Lower lobe of right lung (tissue), 2 donors: ENCODE measurements at regions not wholly inside any gene's neighbourhood (a gene's known extent, or its start where the extent isn't known, plus 50 kb on each side); places are given as distances from the start of the nearest gene placed in this dataset.

Experiments used
- ATAC-seq, 2 donors: fragments of 200-7000 bp; cut with Tn5 transposase; one replicate each; pipeline ENCODE4 v1.9.1; 2020 to 2022; ENCODE audit warnings: mild to moderate bottlenecking in 2 of 2, moderate library complexity in 2 of 2
- DNase-seq: peaks from one replicate; pipeline ENCODE4 v3.0.0-alpha.2; 2020
- H3K27ac ChIP-seq: fragments of 200-600 bp; one replicate; pipeline ENCODE4 v1.8.0; 2022
- H3K27me3 ChIP-seq: fragments of 200-600 bp; one replicate; pipeline ENCODE4 v1.8.0; 2022; ENCODE audit warnings: low read depth
- H3K36me3 ChIP-seq: fragments of 200-600 bp; one replicate; pipeline ENCODE4 v1.8.0; 2022; ENCODE audit warnings: mild to moderate bottlenecking
- H3K4me1 ChIP-seq: fragments of 200-600 bp; one replicate; pipeline ENCODE4 v1.8.0; 2022
- H3K4me3 ChIP-seq: fragments of 200-600 bp; one replicate; pipeline ENCODE4 v1.8.0; 2022; ENCODE audit warnings: mild to moderate bottlenecking
- H3K9me3 ChIP-seq: fragments of 200-600 bp; one replicate; pipeline ENCODE4 v1.8.0; 2022
- intact Hi-C: fragments of 100-400 bp; cut with DNase I; formaldehyde crosslinking; loops from one replicate; pipeline ENCODE4 v1.11.0; 2022
- TF ChIP-seq, protein P1 (sequence below): fragments of 200-600 bp; IDR thresholded peaks from one replicate; pipeline ENCODE4 v1.8.0; 2022; ENCODE audit warnings: antibody characterized with exemption, mild to moderate bottlenecking
- donor health status: DM: no; HTN: yes; CAD: no; lungs with severe emphysema.

- H3K36me3 ChIP-seq, result no peaks in the 10 kb centered on the region
- no peak for DNase-seq
- H3K4me1 ChIP-seq, result no peaks in the 10 kb centered on the region
- TF ChIP-seq, protein P1, sequence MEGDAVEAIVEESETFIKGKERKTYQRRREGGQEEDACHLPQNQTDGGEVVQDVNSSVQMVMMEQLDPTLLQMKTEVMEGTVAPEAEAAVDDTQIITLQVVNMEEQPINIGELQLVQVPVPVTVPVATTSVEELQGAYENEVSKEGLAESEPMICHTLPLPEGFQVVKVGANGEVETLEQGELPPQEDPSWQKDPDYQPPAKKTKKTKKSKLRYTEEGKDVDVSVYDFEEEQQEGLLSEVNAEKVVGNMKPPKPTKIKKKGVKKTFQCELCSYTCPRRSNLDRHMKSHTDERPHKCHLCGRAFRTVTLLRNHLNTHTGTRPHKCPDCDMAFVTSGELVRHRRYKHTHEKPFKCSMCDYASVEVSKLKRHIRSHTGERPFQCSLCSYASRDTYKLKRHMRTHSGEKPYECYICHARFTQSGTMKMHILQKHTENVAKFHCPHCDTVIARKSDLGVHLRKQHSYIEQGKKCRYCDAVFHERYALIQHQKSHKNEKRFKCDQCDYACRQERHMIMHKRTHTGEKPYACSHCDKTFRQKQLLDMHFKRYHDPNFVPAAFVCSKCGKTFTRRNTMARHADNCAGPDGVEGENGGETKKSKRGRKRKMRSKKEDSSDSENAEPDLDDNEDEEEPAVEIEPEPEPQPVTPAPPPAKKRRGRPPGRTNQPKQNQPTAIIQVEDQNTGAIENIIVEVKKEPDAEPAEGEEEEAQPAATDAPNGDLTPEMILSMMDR, result no peak
- no peak overlapping the region for H3K4me3 ChIP-seq
- H3K27me3 ChIP-seq, result no peaks in the 10 kb centered on the region
- intact Hi-C loops, result no loop called here
- ATAC-seq, result no peak
- no peaks in the 10 kb centered on the region for H3K9me3 ChIP-seq
- H3K27ac ChIP-seq, result no peak overlapping the region
These were observed 114.8 kb upstream of the ANKH start for GRCh38 chr5:14986413-14986812.

- Histone ChIP-seq H3K36me3 (no peaks in the 10 kb centered on the region), H3K4me1 (no peaks in the 10 kb centered on the region), H3K27me3 (no peaks in the 10 kb centered on the region), H3K9me3 (no peaks in the 10 kb centered on the region), H3K27ac (no peak overlapping the region), H3K4me3 (no peak overlapping the region)
- ATAC-seq, result no peak
- intact Hi-C loops, result no loop called here
- TF ChIP-seq, protein P1, result no peak
- no peak for DNase-seq
These were observed 112.3 kb upstream of the ANKH start for GRCh38 chr5:14983666-14984441.

GRCh38 chr5:14980698-14981097 lies 109.1 kb upstream of the ANKH start:
- no peaks in the 10 kb centered on the region for H3K27me3 ChIP-seq
- H3K27ac ChIP-seq, result no peak overlapping the region
- ATAC-seq (no peak), DNase-seq (no peak)
- no peaks in the 10 kb centered on the region for H3K36me3 ChIP-seq
- no peaks in the 10 kb centered on the region for H3K4me1 ChIP-seq
- TF ChIP-seq, protein P1, result no peak
- intact Hi-C loops, result no loop called here
- H3K4me3 ChIP-seq, result no peak overlapping the region
- no peaks in the 10 kb centered on the region for H3K9me3 ChIP-seq

- Histone ChIP-seq H3K36me3 (no peaks in the 10 kb centered on the region), H3K9me3 (no peaks in the 10 kb centered on the region), H3K4me1 (no peaks in the 10 kb centered on the region), H3K27ac (no peak overlapping the region), H3K27me3 (no peaks in the 10 kb centered on the region), H3K4me3 (no peak overlapping the region)
- TF ChIP-seq, protein P1, result no peak
- ATAC-seq, result no peak
- intact Hi-C loops, result no loop called here
- DNase-seq, result no peak
These were observed 105.6 kb upstream of the ANKH start for GRCh38 chr5:14977058-14977685.

DNA sequence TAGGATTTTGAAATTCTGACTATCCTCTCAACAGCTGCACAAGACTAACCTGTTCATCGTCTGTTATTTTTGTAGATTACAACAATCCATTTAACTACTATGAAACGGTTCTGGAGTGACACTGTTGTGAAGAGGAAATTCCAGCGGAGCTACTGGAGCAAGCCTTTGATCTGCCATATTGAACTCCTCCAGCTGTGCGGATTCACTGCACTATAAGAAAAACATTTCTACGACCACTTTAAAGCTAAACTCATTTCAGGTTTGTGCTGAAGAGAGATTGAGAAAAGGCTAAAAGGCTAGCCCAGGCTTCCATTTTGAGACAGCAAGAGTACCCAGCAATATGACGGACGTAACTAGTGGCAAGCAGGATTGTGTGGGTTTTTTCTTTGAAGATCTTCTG lies 104.9 kb upstream of the ANKH start:
- TF ChIP-seq, protein P1, result no peak
- Histone ChIP-seq H3K27me3 (no peaks in the 10 kb centered on the region), H3K9me3 (no peaks in the 10 kb centered on the region), H3K4me3 (no peak overlapping the region), H3K4me1 (no peaks in the 10 kb centered on the region), H3K27ac (no peak overlapping the region), H3K36me3 (no peaks in the 10 kb centered on the region)
- no peak for ATAC-seq
- DNase-seq, result no peak
- intact Hi-C loops, result no loop called here
